ENCODE measurements at regions not wholly inside any gene's neighbourhood (a gene's known extent, or its start where the extent isn't known, plus 50 kb on each side); places are given as distances from the start of the nearest gene placed in this dataset.

DNA sequence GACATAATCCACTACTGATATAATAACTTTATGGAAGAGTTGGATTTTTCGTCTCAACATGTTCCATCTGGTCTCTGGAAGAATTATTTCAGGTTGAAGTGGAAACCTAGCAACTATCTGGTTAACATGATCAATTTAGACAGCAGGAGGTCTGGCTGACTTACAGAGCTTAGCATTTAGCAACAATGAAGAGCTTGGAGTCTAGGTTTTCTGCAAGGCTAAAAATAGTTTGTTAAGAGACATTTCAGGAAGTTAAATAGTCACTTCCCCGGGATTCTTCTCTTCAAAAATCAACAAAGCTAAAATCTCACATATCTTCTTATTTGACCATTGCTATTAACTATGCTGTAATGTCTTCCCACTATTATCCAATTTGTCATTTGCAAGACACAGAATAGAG, 418.6 kb upstream of the DIPK2B start:
- TF ChIP-seq, protein P1, sequence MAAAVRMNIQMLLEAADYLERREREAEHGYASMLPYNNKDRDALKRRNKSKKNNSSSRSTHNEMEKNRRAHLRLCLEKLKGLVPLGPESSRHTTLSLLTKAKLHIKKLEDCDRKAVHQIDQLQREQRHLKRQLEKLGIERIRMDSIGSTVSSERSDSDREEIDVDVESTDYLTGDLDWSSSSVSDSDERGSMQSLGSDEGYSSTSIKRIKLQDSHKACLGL (CRISPR knock-in tag; IDR thresholded peaks at IDR 0.05; ENCODE audit: borderline replicate concordance, poor library complexity, severe bottlenecking): no peak
- TF ChIP-seq DIDO1 (tag; IDR thresholded peaks at IDR 0.05; ENCODE audit: low read depth) (no peak), FOS (IDR thresholded peaks at IDR 0.05; ENCODE audit: extremely low read depth, insufficient read length) (no peak), MYC (IDR thresholded peaks at IDR 0.05; ENCODE audit: low read depth, low read length) (no peak), MYC (CRISPR knock-in tag; IDR thresholded peaks at IDR 0.05; ENCODE audit: borderline replicate concordance, low read depth) (no peak), ATF1 (CRISPR knock-in tag; IDR thresholded peaks at IDR 0.05) (no peak), ATF1 (tag; IDR thresholded peaks at IDR 0.05) (no peak), CBX5 (IDR thresholded peaks at IDR 0.05; ENCODE audit: borderline replicate concordance, low read depth) (no peak), EP300 (IDR thresholded peaks at IDR 0.05; ENCODE audit: low read length) (no peak), HCFC1 (IDR thresholded peaks at IDR 0.05; ENCODE audit: low read depth, low read length) (no peak), POLR2AphosphoS5 (IDR thresholded peaks at IDR 0.05; ENCODE audit: control insufficient read depth, insufficient read depth, low read depth, low read length) (no peak), JUNB (CRISPR knock-in tag; conservative IDR thresholded peaks at IDR 0.05) (no peak), NFE2L1 (tag; IDR thresholded peaks at IDR 0.05; ENCODE audit: borderline replicate concordance, low read depth) (no peak), RFX5 (IDR thresholded peaks at IDR 0.05; ENCODE audit: low read depth, low read length) (no peak), RCOR1 (IDR thresholded peaks at IDR 0.05; ENCODE audit: borderline replicate concordance in 1 of 2, low read depth in 2 of 2, low read length in 2 of 2) (no peak)
